Loucy (cell line): ENCODE measurements at regions not wholly inside any gene's neighbourhood (a gene's known extent, or its start where the extent isn't known, plus 50 kb on each side); places are given as distances from the start of the nearest gene placed in this dataset.

ENCODE experiments used
- CTCF ChIP-seq: fragments of 200-600 bp; sonication (generic); conservative IDR thresholded peaks from 2 replicates; pipeline ENCODE4 v1.5.1; 2014; ENCODE audit warnings: mild to moderate bottlenecking, antibody characterized with exemption, low read length
- EZH2phosphoT487 ChIP-seq: fragments of 200-600 bp; IDR thresholded peaks from 2 replicates; pipeline ENCODE4 v1.6.1; 2018; ENCODE audit warnings: antibody characterized with exemption, mild to moderate bottlenecking, moderate library complexity, borderline replicate concordance

- TF ChIP-seq CTCF (no peak), EZH2phosphoT487 (no peak)
Measured at GRCh38 chr1:185404907-185405568, 88.0 kb upstream of the IVNS1ABP start.
